Suppressor macrophage (primary cell): ENCODE measurements at regions not wholly inside any gene's neighbourhood (a gene's known extent, or its start where the extent isn't known, plus 50 kb on each side); places are given as distances from the start of the nearest gene placed in this dataset.

ENCODE experiments used
- DNase-seq, 4 experiments: peaks; one replicate each; pipeline ENCODE4 v3.0.0-alpha.2; 2020 to 2022

DNA sequence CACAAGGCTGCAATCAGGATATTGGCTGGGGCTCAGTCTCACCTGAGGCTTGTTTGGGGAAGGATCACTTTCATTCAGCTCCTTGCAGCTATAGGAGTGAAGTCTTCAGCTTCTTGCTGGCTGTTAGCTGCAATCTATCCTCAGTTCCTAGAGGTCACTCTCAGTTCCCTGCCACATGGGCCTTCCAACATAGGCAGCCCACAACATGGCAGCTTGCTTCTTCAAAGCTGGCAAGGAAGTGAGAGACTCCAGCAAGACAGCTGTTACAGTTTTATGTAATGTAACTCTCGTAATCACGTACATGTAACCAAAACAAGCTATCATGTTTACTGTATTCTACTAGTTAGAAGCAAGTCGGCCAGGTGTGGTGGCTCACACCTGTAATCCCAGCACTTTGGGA lies 226.9 kb downstream of the CDC5L start:
- DNase-seq = peak; percentile 9 to 64 (median 48)

DNA sequence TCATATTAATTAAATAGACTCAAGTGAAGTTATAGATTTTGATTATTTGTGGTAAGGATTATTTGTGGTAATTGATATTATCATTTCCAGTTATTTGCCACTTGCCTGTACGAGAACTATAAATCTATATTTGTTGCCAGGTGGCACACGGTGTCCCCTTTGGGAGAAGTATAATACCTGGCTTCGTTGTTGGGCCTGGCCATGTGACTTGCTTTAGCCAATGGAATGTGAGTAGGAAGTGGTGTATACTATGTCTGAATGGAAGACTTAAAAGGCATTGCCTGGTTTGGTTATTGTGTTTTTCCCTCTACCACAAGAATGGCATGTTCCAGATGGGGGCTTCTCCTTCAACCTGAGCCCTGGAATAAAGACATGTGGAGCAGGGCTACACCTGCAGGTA lies 228.1 kb downstream of the CDC5L start:
- no peak for DNase-seq

DNA sequence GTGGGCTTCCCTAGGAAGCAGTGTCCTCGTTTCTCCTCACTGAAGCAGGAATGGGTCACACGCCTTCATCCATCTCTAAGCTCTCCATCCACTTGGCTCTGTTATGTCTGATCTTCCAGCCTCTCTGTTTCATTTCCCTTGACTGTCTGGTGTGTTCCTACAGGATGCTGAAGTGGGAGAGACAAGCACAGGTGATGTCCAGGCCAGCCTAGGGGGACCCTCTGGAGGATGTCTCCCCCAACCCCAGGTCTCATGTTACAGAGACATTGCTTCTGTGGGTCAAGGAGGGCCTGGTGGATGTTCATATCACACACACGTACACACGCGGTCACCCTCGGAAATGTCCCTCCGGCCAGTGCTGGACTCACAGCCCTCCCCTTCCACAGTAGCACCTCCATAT lies 229.9 kb downstream of the CDC5L start:
- DNase-seq = no peak

DNA sequence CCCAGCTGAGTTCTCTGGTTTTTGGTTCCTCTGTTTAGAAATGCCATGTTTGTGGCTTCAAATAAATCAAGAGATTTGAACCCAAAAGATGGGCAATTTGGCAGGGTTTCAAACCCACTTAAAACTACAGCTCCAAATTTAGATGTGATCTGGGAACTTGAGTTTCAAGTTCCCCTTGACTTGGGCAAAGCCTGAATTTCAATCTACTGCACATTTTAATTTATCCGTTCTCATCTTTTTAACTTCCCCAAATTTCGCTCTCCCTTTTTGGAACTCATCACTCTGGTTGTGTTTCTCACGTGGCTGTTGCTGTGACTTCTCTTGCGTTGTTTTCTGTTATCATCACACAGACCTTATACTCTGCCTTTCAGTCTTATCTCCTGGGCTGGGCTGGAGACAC lies 230.9 kb downstream of the CDC5L start:
- DNase-seq = peak; percentile 40 to 78 (median 62)

DNA sequence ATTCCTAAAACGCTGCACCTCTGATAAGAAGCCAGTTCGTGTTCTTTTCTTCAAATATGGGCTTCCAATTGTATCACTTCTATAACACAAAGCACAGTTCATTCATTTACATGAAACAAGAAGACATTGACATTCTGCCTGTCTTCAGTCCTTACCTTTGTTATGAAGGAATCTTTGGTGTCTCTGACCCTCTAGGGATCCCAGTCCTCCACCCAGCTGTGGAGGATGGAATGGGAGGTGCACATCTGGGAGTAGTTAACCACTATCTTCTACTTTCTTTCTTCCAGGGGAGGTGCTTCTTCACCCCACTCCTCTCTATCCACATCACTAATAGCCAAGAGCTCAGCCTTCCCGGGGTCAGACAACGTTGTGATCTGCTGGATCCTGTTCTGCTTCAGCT lies 233.4 kb downstream of the CDC5L start:
- DNase-seq = no peak

DNA sequence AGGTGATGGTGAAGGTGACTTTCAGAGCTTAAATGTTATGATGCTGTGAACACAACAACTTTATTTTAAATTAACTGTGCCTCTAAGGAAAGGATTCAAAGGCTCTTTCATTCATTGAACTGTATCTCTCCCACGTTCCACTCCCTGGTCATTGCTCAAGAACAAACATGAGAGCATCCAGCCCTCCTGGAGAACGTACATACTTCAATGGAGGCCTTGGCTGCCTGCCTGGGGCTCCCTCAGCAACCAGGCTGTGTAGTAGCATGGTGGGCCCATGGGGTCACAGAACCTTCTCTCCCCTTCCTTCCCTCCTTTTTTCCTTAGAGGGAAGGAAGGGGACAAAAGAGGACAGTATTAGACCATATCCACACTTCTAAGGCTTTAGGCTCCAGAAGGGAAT lies 234.3 kb downstream of the CDC5L start:
- DNase-seq = no peak

DNA sequence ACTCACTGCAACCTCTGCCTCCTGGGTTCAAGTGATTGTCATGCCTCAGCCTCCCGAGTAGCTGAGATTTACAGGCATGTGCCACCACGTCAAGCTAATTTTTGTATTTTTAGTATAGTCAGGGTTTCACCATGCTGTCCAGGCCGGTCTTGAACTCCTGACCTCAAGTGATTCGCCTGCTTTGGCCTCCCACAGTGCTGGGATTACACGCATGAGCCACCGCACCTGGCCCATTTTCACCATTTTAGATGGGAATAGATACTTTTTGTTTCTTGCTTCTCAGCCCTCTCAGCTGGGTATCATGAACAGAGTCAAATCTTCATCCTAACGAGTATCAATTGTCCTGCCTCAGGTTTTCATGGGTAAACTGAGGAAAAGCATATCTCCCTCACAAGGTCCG lies 235.0 kb downstream of the CDC5L start:
- DNase-seq = no peak

DNA sequence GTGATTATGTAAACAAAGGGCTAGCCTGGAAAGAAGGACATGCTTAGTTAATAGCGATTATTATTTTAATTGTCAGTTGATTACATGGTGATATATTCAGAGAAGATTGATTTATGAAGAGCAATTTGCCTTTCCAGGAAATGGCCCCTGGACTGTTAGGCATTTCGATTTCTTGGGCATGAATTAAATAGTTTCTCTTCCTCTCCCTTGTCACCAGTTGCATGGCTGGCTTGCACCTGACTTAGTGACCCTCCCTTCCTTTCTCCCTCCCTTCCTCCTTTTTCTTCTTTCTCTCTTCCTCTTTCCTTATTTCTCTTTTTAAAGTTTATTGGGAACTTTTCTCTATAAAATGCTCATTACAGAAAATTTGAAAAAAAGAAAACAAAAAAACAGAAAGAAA lies 235.4 kb downstream of the CDC5L start:
- peak in 3 of 4 experiments; percentile 36 to 55 (median 52) for DNase-seq

DNA sequence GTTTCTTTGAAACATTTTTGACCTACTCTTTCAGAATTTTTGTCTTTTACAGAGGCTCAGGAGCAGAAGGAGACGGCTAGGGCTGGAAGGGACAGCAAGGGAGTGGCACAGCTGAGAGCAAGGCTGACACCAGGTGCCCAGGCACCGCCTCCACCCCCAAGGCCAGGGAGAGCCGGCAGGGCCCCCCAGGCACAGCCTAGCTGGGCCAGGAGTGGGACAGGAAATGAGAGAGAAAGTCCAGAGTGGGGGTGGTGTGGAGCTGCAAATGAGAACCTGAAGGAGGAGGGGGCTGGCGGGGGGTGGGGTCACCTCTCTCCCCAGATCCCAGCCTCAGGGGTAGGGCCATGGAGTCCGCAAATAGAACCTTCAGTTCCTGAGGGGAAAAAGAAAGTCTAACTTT lies 236.7 kb downstream of the CDC5L start:
- no peak for DNase-seq

DNA sequence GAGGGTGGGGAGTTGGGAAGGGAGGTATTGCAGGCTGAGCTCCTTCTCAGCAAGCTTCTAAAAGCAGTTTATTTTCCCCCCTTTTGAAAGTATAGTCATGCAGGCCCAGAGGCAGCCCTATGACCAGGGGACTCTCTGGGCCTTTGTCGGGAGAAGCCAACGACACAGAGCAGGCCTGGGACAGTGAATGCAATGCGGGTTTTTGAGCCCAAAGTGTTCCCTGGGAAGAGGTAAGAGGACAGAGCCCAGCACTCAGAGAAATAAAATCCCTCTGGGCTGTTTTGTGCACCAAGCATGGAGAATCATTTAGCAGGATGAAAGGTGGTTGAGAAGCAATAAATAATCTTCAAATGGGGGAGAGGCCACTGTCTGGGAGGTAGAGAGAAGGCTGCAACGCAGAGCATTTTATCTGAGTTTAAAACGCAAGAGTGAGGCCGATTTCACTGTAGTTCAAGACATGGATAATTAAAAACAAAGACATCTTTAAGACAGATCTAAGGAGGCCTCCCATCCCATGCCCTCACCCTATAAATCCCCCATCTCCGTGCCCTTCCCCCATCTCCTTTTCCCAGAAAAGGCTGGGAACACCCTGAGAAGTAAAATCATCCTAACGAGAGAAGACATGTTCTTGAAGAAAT lies 237.5 kb downstream of the CDC5L start:
- no peak for DNase-seq

DNA sequence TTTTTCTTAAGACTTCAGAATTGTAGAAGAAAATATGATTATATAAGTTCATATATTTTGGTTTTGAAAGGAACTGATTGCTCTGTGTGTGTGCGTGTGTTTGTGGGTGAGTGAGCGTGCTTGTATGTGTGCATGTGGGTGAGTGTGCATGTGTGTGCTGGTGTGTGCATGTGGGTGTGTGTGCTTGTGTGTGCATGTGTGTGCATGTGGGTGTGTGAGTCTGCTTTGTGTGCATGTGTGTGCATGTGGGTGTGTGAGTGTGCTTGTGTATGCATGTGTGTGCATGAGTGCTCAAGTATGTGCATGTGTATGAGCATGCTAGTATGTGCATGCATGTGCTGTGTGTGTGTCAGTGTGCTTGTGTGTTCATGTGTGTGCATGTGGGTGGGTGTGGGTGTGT lies 238.5 kb downstream of the CDC5L start:
- no peak for DNase-seq

DNA sequence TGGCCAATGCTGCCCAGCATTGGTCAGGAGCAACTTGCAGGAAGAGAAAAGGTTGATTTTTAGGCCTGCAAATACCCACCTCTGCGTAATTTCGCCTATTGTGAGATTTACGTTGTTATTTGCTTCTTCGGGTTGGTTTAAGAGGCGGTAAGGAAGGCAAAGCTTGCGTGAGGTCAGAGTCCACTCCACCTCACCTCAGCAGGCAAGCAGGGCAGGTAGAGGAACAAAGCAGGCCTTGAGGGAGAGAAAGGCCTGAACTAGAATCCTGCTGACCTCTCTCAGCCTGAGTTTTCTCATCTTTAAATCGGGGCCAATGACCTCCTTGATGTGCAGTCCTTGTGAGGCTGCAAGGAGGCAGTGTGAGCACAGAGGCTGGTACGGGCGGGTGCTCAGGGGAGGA lies 239.1 kb downstream of the CDC5L start:
- no peak for DNase-seq

DNA sequence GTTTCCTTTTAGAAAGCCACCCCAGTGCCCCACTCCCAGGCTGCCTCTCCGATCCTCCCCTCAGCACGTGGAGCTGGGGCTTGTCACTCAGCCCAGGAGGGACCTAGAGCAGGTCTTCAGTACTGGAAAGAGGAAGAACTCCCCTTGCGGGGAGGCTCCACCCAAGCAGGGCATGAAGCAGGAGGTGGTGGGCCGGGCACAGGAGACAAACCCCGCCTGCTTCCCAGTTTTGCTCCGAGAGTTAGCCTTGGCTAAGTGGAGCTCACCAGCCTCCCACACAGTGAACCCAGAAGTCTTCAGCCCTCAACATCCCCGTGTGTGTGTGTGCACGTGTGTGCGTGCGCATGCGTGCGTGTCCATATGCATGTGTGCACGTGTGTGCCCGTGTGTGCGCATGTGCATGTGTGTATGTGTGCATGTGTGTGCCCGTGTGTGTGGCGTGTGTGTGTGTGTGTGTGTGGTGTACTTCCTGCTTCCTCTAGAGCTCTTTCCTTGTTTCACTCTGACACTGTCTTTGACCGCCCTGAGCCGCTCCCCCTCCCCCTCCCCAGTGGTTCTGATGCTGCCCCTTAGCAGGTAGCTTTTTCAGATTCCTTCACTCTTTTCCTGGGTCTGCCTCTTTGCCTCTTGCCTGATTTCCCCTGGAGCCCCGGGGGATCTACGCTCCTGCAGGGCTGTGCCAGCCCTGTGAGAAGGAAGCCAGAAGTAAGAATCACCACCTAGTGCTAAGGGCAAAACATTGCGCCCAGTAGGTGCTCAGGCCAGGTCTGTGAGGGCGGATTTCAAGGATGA lies 239.8 kb downstream of the CDC5L start:
- peak; percentile 68 to 88 (median 83) for DNase-seq

DNA sequence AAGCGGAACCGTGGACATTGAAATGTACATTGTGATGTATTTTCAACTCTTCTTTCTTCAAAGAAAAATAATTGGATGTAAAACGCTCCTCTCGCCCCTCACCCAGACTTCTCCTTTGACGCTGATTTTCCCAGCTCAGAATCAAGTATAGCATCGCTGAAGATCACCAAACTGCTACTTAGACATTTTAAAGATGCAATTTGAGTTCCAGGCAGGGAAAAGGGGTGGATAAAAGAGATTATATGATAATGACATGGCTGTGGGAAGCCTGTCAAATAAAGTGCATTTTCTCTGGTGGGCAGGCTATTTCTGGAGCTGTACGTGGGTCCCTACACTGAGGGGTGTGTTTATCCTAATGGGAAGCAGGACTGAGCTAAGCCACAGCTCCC lies 240.4 kb downstream of the CDC5L start:
- no peak for DNase-seq

DNA sequence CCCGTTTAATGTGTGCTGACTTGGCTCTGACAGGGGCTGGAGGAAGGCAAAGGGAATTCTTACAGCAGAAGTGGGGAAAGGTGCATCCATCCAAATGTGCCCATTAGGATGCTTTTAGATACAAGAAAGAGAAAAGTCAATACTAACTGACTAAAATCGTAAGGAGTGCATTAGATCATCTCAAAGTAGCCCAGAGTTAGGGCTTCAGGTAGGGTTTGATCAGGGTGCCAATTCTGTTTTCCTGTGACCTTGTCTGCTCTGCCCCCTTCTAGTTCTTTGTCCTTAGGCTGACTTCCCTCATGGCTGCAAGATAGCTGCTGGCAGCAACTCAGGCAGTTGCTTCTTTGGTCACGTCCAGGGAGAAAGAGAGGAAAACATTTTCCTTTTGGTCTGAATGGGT lies 240.8 kb downstream of the CDC5L start:
- no peak for DNase-seq

DNA sequence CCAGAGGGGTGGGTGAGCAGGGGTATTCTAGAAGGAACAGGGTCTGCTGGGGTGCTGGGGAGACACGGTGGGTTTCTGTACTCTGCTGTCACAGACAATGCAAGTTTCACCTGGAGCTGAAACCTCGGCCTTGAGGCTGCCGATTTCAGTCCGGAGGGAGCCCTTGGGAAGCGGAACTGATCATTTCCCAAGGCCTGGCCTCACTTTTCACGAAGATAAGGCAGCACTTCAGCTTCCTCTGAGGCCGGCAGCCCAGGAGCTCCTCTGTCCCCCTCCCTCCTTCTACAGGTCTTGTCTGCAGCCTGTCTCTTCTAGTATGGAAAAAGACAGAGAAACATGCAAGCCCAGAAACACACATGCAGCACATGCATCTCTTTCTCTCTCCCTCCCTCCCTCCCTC lies 242.1 kb downstream of the CDC5L start:
- peak in 3 of 4 experiments; percentile 21 to 42 (median 33) for DNase-seq

DNA sequence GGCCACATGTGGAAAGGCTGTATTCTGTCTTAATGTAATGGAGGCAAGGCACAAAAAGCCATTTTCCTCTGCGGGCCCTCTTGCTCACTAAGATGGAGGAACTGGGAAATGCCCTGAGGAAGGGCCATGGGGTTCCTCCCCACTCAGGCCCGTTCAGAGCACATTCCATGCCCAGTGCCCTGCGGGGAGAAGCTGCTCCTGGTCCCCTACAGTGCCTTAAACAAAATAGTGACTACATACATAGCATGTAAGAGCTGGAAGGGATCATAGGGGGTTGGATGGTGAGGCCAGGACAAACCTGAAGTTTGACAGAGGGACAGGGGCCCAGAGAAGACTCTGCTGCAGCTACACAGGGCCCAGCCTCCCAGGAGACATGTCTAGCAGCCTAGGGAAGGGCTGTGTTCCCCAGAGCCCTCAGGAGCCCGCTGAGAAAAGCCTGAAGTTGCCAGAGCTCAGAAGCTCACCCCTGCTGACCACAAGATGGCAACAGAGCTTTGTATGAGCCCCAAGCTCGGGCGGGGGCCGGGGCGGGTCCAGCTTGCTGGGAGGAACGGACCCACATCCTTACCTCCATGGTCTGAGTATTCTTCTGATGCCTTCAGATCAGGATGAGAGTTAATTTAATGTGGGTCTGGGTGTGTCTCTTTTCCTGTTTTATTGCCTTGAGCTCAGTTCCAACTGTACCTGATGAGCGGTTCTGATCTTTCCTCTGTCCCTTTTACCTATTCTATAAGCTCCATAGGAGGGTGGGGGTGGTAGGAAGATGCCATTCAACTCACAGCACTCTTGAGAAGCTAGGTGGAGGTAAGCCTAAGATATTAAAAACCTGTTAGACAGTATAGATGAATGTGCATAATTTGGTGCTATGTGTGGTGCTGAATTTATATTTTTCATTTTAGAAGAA lies 242.9 kb downstream of the CDC5L start:
- peak; percentile 38 to 74 (median 62) for DNase-seq

DNA sequence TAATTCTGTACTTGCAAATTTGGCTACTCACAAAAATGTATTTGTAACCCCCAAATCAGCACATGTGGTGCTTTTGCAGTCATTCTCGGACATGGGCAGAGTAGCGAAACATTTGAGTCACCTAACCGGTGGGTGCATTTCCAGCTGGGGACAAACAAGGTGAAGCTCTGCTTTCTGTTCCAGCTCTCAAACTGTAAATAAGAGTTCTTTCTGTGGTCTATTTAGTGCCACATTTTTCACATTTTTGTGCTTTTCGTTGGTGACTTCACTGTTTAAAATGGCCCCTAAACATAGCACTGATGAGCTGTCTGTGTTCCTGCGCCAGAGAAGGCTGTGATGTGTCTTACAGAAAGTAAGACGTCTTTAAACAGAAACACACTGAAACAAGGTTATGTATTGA lies 244.5 kb downstream of the CDC5L start:
- no peak for DNase-seq

DNA sequence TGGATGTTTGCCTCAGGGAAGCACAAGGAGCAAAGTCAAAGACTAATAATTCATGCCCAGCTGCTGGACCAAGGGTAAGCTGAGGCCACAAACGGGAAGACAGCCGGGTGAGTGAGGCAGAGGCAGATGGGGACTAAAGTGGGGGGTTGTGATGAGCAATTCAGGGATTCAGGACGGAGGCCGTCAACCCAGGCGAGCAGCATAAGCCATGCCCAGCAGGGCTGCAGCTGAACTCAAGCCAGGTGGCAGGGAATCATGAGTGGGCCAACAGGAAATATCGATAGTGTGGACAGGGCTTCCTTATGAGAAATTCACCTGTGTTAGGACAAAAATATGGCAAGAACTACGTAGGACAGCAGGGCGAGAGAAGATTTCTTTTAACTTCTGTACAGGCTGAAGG lies 246.8 kb downstream of the CDC5L start:
- no peak for DNase-seq

DNA sequence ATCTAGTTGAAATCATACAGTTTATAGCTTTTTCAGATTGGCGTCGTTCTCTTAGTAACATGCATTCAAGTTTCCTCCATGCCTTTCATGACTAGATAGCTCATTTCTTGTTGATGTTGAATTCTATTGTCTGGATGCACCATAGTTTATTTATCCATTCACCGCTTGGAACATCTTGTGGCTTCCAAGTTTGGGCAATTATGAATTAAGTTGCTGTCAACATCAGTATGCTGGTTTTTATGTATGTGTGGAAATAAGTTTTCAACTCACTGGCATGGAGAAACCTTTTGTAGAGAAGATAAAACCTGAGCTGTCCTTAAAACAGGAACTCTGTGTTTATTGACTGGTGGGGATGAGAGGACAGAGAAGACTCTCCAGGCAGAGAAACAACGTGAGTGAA lies 248.0 kb downstream of the CDC5L start:
- no peak for DNase-seq

DNA sequence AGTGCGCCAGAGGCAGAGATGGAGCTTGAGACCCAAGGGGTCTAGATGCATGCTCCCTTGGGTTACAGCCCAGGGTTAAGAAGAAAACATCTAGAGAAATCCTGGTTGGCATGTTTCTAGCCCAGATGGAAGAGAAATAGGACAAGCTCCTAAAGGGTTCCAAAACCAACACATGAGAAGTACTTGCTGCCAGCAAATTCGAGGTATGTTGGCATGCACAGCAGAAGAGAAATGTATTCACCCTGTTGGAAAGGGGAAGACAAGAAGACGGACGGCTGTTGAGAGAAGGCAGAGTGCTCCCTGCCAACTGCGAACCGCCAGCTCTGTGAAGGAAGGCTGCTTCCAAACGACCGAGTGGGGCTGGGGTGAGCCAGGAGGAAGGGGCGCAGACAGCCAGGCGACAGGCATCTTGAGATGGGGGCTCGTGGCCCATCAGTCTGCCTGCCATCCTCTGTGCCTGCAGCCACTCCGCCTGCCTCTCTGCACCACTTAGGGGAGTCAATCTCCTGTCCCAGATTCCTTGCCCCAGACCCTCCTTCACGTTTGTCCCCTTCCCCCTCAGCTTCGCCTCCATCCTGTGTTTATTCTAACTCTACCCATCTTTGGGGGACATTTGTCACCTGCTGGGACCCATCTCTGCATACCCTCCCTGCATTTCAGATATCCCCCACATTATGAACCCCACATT lies 249.2 kb downstream of the CDC5L start:
- no peak for DNase-seq

DNA sequence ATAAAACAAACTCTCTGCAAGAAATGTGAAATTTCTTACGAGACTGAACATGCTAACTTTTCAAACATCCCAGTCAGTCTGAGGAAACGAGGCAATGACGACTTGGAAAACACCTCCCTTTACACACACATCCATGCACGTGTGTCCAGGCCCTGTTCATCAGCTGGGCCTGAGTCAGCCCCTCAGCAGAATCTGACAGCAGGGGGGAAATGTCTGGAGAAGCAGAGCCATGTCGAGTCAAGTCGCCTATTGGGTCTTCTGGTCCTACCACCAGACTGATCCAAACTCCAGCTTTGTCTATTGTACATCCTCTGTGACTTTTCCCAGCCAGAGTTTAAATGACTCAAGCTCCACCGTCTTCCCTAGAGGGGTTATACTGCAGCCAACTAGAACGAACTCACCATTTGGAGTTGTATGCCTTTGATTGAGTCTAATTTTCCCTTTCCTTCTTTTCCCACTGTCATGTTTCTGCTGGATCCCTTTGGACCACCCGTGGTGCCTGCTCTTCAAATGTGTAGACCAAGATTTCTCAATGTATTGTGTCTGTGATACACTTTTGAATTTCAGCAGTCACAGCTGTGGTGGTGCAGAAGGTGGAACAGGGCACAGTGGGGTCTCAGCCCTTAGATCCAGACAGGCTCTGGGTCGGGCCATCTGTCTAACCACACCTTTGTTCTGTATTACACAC lies 254.0 kb downstream of the CDC5L start:
- no peak for DNase-seq
